Right kidney (tissue), 1 donor: ENCODE measurements at regions not wholly inside any gene's neighbourhood (a gene's known extent, or its start where the extent isn't known, plus 50 kb on each side); places are given as distances from the start of the nearest gene placed in this dataset.

ENCODE experiments used
- DNase-seq: peaks from one replicate; pipeline ENCODE4 v3.0.0-alpha.2; 2016

GRCh38 chr5:5623397-5623796 lies 200.9 kb downstream of the ICE1 start:
- no peak for DNase-seq

- no peak for DNase-seq
These were observed 200.3 kb downstream of the ICE1 start for GRCh38 chr5:5622806-5623205.

GRCh38 chr5:5619546-5619945 lies 197.1 kb downstream of the ICE1 start:
- DNase-seq = no peak

GRCh38 chr5:5617024-5617423 lies 194.5 kb downstream of the ICE1 start:
- DNase-seq = no peak

- no peak for DNase-seq
These were observed 193.9 kb downstream of the ICE1 start for GRCh38 chr5:5616247-5616895.

GRCh38 chr5:5615569-5615968 lies 193.1 kb downstream of the ICE1 start:
- no peak for DNase-seq

- no peak for DNase-seq
These were observed 190.9 kb downstream of the ICE1 start for GRCh38 chr5:5613261-5613990.

GRCh38 chr5:5612096-5612495 lies 189.6 kb downstream of the ICE1 start:
- no peak for DNase-seq

- no peak for DNase-seq
These were observed 187.5 kb downstream of the ICE1 start for GRCh38 chr5:5609935-5610334.

GRCh38 chr5:5605170-5605764 lies 182.8 kb downstream of the ICE1 start:
- DNase-seq = no peak

GRCh38 chr5:5602554-5602953 lies 180.1 kb downstream of the ICE1 start:
- DNase-seq = no peak

- DNase-seq = no peak
These were observed 176.2 kb downstream of the ICE1 start for GRCh38 chr5:5598547-5599113.

- no peak for DNase-seq
These were observed 170.9 kb downstream of the ICE1 start for GRCh38 chr5:5593391-5593790.

- no peak for DNase-seq
These were observed 170.1 kb downstream of the ICE1 start for GRCh38 chr5:5592541-5592940.

GRCh38 chr5:5591567-5591966 lies 169.1 kb downstream of the ICE1 start:
- DNase-seq = no peak

GRCh38 chr5:5589857-5590256 lies 167.4 kb downstream of the ICE1 start:
- DNase-seq = no peak

GRCh38 chr5:5588887-5589826 lies 166.7 kb downstream of the ICE1 start:
- no peak for DNase-seq

- no peak for DNase-seq
These were observed 165.9 kb downstream of the ICE1 start for GRCh38 chr5:5588386-5588785.

- no peak for DNase-seq
These were observed 165.0 kb downstream of the ICE1 start for GRCh38 chr5:5587474-5587873.

GRCh38 chr5:5586721-5587120 lies 164.2 kb downstream of the ICE1 start:
- no peak for DNase-seq

GRCh38 chr5:5585751-5586341 lies 163.4 kb downstream of the ICE1 start:
- no peak for DNase-seq

GRCh38 chr5:5584751-5585150 lies 162.3 kb downstream of the ICE1 start:
- DNase-seq = no peak
